ENCODE measurements at regions not wholly inside any gene's neighbourhood (a gene's known extent, or its start where the extent isn't known, plus 50 kb on each side); places are given as distances from the start of the nearest gene placed in this dataset.

- H3K4me3 ChIP-seq (ENCODE audit: low read depth, low read length): no peak overlapping the region
- TF ChIP-seq, protein P1, sequence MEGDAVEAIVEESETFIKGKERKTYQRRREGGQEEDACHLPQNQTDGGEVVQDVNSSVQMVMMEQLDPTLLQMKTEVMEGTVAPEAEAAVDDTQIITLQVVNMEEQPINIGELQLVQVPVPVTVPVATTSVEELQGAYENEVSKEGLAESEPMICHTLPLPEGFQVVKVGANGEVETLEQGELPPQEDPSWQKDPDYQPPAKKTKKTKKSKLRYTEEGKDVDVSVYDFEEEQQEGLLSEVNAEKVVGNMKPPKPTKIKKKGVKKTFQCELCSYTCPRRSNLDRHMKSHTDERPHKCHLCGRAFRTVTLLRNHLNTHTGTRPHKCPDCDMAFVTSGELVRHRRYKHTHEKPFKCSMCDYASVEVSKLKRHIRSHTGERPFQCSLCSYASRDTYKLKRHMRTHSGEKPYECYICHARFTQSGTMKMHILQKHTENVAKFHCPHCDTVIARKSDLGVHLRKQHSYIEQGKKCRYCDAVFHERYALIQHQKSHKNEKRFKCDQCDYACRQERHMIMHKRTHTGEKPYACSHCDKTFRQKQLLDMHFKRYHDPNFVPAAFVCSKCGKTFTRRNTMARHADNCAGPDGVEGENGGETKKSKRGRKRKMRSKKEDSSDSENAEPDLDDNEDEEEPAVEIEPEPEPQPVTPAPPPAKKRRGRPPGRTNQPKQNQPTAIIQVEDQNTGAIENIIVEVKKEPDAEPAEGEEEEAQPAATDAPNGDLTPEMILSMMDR (IDR thresholded peaks at IDR 0.05; ENCODE audit: low read depth, low read length): peak; percentile 36; the same call in 1 of the 2 replicates
Measured at GRCh38 chr5:74212336-74212735, 428.2 kb downstream of the ENC1 start.

GRCh38 chr5:74209571-74209970, 431.0 kb downstream of the ENC1 start:
- H3K4me3 ChIP-seq (ENCODE audit: low read depth, low read length): no peak overlapping the region
- TF ChIP-seq, protein P1 (IDR thresholded peaks at IDR 0.05; ENCODE audit: low read depth, low read length): no peak

GRCh38 chr5:74206579-74207550, 433.7 kb downstream of the ENC1 start:
- no peak overlapping the region for H3K4me3 ChIP-seq (ENCODE audit: low read depth, low read length)
- TF ChIP-seq, protein P1 (IDR thresholded peaks at IDR 0.05; ENCODE audit: low read depth, low read length): no peak

- TF ChIP-seq, protein P1 (IDR thresholded peaks at IDR 0.05; ENCODE audit: low read depth, low read length): no peak
- no peak overlapping the region for H3K4me3 ChIP-seq (ENCODE audit: low read depth, low read length)
Measured at GRCh38 chr5:74205767-74206578, 434.6 kb downstream of the ENC1 start.

GRCh38 chr5:74201334-74202081, 439.0 kb downstream of the ENC1 start:
- no peak overlapping the region for H3K4me3 ChIP-seq (ENCODE audit: low read depth, low read length)
- TF ChIP-seq, protein P1 (IDR thresholded peaks at IDR 0.05; ENCODE audit: low read depth, low read length): no peak

DNA sequence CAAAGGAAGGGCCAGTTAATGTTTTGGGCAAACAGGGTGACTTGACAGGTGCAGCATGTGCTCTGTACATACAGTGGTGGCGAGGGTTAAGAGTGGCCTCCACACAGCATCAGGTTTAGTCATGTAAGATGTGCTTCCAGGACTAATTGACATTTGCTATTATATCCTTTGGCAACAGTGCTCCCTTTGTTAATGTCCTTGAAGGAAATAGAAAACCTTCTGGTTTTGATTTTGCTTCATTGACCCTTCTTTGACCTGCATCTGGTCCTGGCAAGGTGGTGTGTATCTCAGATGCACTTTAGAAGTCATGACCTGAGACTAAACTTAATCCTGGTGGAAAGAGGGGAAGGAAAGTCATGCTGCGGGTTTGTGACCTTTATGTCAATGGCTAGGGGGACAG, 440.0 kb downstream of the ENC1 start:
- no peak overlapping the region for H3K4me3 ChIP-seq (ENCODE audit: low read depth, low read length)
- TF ChIP-seq, protein P1 (IDR thresholded peaks at IDR 0.05; ENCODE audit: low read depth, low read length): no peak

Measured in WI38 (cell line).